Stimulated activated naive CD4-positive, alpha-beta T cell treated with Interleukin-2 at 50 U/mL for 16 hours (primary cell): ENCODE measurements at regions not wholly inside any gene's neighbourhood (a gene's known extent, or its start where the extent isn't known, plus 50 kb on each side); places are given as distances from the start of the nearest gene placed in this dataset.
"Not testable (repeated sequence)": the region's sequence is repeated elsewhere in the genome, so short reads cannot be mapped to it uniquely, and the experiment has no call there.

ENCODE experiments used
- DNase-seq: peaks from one replicate; lab custom pipeline; 2025; lab: John Stamatoyannopoulos, UW

GRCh38 chr15:98330258-98330657, 318.1 kb upstream of the IGF1R start:
- DNase-seq = no peak

GRCh38 chr15:98330692-98331435, 317.5 kb upstream of the IGF1R start:
- no peak for DNase-seq

GRCh38 chr15:98331676-98332075, 316.7 kb upstream of the IGF1R start:
- no peak for DNase-seq

GRCh38 chr15:98333251-98333650, 315.1 kb upstream of the IGF1R start:
- DNase-seq = no peak

GRCh38 chr15:98342911-98343310, 305.4 kb upstream of the IGF1R start:
- no peak for DNase-seq

GRCh38 chr15:98344591-98344990, 303.7 kb upstream of the IGF1R start:
- no peak for DNase-seq

GRCh38 chr15:98347001-98347400, 301.3 kb upstream of the IGF1R start:
- no peak for DNase-seq

GRCh38 chr15:98347866-98348265, 300.5 kb upstream of the IGF1R start:
- no peak for DNase-seq

GRCh38 chr15:98350276-98350675, 298.1 kb upstream of the IGF1R start:
- no peak for DNase-seq

GRCh38 chr15:98358274-98358673, 290.1 kb upstream of the IGF1R start:
- not testable (repeated sequence) for DNase-seq

- DNase-seq = no peak
Observed at GRCh38 chr15:98358971-98359370, 289.4 kb upstream of the IGF1R start.

GRCh38 chr15:98363416-98363815, 284.9 kb upstream of the IGF1R start:
- DNase-seq = no peak

- DNase-seq = no peak
Observed at GRCh38 chr15:98363955-98364354, 284.4 kb upstream of the IGF1R start.

- no peak for DNase-seq
Observed at GRCh38 chr15:98369081-98369716, 279.1 kb upstream of the IGF1R start.

- DNase-seq = no peak
Observed at GRCh38 chr15:98375513-98376340, 272.6 kb upstream of the IGF1R start.

- DNase-seq = no peak
Observed at GRCh38 chr15:98380721-98381120, 267.6 kb upstream of the IGF1R start.

- DNase-seq = no peak
Observed at GRCh38 chr15:98381446-98381845, 266.9 kb upstream of the IGF1R start.

- no peak for DNase-seq
Observed at GRCh38 chr15:98382139-98382538, 266.2 kb upstream of the IGF1R start.

- DNase-seq = no peak
Observed at GRCh38 chr15:98383571-98383970, 264.8 kb upstream of the IGF1R start.

GRCh38 chr15:98384328-98385029, 263.9 kb upstream of the IGF1R start:
- DNase-seq = no peak

GRCh38 chr15:98385752-98386381, 262.5 kb upstream of the IGF1R start:
- no peak for DNase-seq

GRCh38 chr15:98386561-98386960, 261.8 kb upstream of the IGF1R start:
- no peak for DNase-seq
